ENCODE measurements at regions not wholly inside any gene's neighbourhood (a gene's known extent, or its start where the extent isn't known, plus 50 kb on each side); places are given as distances from the start of the nearest gene placed in this dataset.

- DNase-seq (ENCODE audit: low read depth in 2 of 2), result no peak
Measured at GRCh38 chr1:94644352-94644751, 102.8 kb upstream of the F3 start.

- DNase-seq (ENCODE audit: low read depth in 2 of 2), result no peak
Measured at GRCh38 chr1:94643819-94644218, 102.3 kb upstream of the F3 start.

- no peak for DNase-seq (ENCODE audit: low read depth in 2 of 2)
Measured at GRCh38 chr1:94642617-94643321, 101.2 kb upstream of the F3 start.

GRCh38 chr1:94641990-94642389 is 100.4 kb upstream of the F3 start:
- DNase-seq (ENCODE audit: low read depth in 2 of 2), result no peak

GRCh38 chr1:94640125-94640524 is 98.6 kb upstream of the F3 start:
- DNase-seq (ENCODE audit: low read depth in 2 of 2), result no peak

GRCh38 chr1:94637121-94637520 is 95.6 kb upstream of the F3 start:
- DNase-seq (ENCODE audit: low read depth in 2 of 2), result no peak

- DNase-seq (ENCODE audit: low read depth in 2 of 2), result no peak
Measured at GRCh38 chr1:94636624-94637023, 95.1 kb upstream of the F3 start.

- no peak for DNase-seq (ENCODE audit: low read depth in 2 of 2)
Measured at GRCh38 chr1:94636100-94636499, 94.5 kb upstream of the F3 start.

- DNase-seq (ENCODE audit: low read depth in 2 of 2), result no peak
Measured at GRCh38 chr1:94634977-94635416, 93.4 kb upstream of the F3 start.

GRCh38 chr1:94633051-94633450 is 91.5 kb upstream of the F3 start:
- DNase-seq (ENCODE audit: low read depth in 2 of 2), result no peak

GRCh38 chr1:94629259-94630181 is 88.0 kb upstream of the F3 start:
- no peak for DNase-seq (ENCODE audit: low read depth in 2 of 2)

- no peak for DNase-seq (ENCODE audit: low read depth in 2 of 2)
Measured at GRCh38 chr1:94628499-94628843, 86.9 kb upstream of the F3 start.

GRCh38 chr1:94627771-94628498 is 86.4 kb upstream of the F3 start:
- DNase-seq (ENCODE audit: low read depth in 2 of 2), result no peak

GRCh38 chr1:94624203-94624602 is 82.6 kb upstream of the F3 start:
- DNase-seq (ENCODE audit: low read depth in 2 of 2), result no peak

GRCh38 chr1:94623560-94624148 is 82.1 kb upstream of the F3 start:
- DNase-seq (ENCODE audit: low read depth in 2 of 2), result no peak

GRCh38 chr1:94622757-94623156 is 81.2 kb upstream of the F3 start:
- DNase-seq (ENCODE audit: low read depth in 2 of 2), result no peak

GRCh38 chr1:94621802-94622201 is 80.2 kb upstream of the F3 start:
- DNase-seq (ENCODE audit: low read depth in 2 of 2), result no peak

GRCh38 chr1:94621395-94621794 is 79.8 kb upstream of the F3 start:
- DNase-seq (ENCODE audit: low read depth in 2 of 2), result no peak

GRCh38 chr1:94620345-94621031 is 78.9 kb upstream of the F3 start:
- no peak for DNase-seq (ENCODE audit: low read depth in 2 of 2)

GRCh38 chr1:94619731-94620130 is 78.2 kb upstream of the F3 start:
- no peak for DNase-seq (ENCODE audit: low read depth in 2 of 2)

- DNase-seq (ENCODE audit: low read depth in 2 of 2), result no peak
Measured at GRCh38 chr1:94617957-94618739, 76.6 kb upstream of the F3 start.
